HG03378 (cell line): ENCODE measurements at regions not wholly inside any gene's neighbourhood (a gene's known extent, or its start where the extent isn't known, plus 50 kb on each side); places are given as distances from the start of the nearest gene placed in this dataset.
"Not testable (repeated sequence)": the region's sequence is repeated elsewhere in the genome, so short reads cannot be mapped to it uniquely, and the experiment has no call there.

Source experiments
- ATAC-seq: cut with Tn5 transposase; IDR thresholded peaks from one replicate; pipeline ENCODE4 v1.9.1; 2021; ENCODE audit warnings: mild to moderate bottlenecking, moderate library complexity; ENCODE audit not compliant: unreplicated experiment

DNA sequence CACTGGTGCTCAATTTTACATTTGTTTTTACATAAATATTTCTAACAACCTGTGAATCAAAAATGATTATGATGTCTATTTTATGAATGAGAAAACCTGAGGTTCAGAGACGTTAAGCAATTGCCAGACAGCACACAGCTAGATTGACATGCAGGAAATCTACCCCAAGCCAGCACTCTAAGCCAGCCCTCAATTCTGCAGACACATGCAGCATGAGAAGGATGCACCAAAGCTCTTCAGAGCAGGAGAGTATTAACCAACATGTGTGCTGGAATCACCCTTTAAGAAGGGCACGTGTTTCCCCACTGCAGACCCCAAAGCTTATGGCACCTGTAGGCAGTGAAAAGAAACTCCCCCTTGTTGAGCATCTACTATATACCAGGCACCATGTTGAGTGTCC lies 126.1 kb upstream of the ARHGEF3 start:
- ATAC-seq = no peak

DNA sequence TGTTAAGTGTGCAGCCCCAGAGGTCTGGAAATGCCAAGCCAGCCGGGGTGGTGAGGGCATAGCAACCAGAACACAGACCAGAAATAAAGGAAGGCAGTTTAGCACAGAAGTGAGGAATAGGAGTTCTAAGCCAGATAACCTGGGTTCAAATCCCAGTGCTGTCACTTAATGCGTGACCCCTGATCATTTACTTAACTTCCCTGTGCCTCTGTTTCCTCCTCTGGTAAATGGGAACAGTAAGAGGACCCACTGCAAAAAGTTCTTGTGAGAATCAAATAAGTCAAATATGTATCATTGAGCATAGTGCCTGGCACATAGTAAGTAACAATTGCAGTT lies 125.2 kb upstream of the ARHGEF3 start:
- no peak for ATAC-seq

DNA sequence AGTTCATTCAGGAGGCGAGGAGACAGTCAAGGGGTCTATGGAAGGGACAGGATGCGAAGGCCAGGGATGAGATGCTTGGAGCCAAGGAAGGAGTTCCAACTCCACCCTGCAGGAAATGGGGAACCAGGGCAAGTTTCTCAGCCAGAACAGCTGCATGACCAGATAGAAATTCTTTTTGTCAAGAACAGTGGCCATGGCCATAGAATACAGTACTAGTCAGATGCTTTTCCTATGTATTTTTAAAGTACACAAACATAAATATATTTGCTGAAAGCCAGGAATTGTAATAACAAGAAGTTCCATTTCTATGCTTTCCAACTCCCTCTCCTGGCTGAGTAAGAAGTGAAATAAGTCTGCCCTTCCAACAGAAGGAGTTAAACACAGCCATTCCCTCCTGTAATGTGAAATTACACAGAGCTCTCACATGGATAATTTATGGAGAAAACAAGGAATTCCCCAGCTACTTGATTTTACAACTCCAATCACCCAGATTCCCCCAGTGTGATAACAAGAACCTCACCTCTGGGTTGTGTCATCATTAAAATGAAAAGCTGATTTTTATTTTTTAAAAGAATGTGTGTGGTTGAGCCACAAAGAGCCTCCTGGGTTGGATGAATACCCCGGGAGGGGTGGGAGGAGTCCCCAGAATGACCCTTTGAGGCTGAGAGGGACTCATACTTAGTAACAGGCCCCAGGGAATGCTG lies 124.6 kb upstream of the ARHGEF3 start:
- ATAC-seq = no peak

DNA sequence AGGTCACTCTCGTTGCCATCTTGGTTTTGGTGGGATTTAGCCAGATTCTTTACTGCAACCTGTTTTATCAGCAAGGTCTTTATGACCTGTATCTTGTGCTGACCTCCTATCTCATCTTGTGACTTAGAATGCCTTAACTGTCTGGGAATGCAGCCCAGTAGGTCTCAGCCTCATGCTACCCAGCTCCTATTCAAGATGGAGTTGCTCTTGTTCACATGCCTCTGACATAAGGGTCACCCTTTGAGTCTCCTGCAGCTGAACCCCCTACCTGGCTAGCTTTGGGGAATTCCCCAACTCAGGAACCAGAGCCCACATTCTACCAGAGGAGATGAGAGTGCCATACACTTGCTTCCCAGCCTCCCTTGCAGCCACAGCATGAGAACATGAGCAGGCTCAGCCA lies 123.0 kb upstream of the ARHGEF3 start:
- not testable (repeated sequence) for ATAC-seq

DNA sequence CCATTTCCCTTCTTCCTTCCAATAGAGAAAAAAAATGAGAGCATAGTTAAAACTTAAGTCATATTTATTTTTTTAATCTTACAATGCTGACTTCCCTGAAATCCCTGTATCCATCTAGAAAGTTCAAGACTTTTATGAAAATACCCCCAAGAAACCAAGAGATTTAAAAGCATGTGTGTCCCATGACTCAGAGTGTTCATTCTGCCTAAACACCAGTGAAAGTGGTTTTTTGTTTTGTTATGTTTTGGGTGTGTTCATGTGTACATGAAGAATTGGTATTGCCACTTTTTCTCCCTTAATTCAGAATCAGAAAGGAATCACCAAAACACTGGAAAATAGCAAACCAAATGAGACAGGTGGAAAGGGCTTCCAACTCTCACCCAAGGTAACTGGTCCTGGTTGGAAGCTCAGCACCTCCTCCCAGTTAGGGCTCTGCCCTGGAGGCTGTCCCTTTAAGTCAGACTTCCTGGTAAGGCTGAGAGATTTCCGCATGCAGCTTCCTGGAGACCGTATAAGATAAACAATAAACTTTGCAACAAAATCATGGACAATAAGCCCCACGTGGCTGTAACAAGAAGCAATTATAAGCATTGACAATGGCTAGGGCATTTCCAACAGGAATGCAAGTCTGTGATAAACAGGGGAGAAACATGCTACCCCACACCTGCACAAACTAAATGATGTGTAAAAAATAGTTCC lies 121.9 kb upstream of the ARHGEF3 start:
- ATAC-seq = no peak

DNA sequence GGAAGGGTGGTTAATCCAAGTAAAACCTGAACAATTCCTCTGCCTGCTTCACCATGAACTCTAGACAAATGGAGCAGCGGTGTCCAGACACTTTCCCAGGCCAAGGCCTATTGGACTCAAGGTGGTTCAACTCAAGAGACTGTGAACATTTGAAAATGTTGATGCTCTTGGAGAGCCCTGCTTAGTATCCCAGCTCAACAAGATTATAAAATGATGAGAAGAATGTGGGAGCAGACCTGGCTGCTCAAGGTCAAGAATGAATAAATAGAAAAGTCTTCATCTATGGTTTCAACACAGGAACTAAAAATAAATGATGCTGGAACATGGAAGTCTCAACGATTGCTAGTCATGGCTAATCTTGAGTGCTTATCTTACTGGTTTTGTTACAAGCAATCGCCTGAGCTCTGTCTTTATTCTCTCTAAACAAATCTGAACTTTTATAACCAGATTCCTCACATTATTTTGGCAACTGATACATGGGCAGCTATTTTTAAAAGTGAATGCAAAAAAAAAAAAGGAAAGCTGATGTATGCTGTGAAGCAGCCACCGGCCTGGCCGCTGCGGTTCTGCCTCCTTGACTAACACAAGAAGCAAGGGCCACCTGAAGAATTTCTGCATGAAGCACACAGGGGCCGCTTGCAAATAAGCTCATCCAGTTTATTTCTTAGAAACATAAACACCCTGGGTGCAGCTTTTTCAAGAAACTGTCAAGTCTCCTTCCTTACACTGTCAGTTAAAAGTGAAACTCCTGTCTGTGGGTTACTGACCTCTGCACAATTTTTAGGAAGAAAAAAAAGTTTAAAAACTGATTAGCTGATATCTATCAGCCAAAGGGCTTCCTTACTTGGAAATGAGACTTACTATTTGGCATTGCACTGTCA lies 120.1 kb upstream of the ARHGEF3 start:
- no peak for ATAC-seq

DNA sequence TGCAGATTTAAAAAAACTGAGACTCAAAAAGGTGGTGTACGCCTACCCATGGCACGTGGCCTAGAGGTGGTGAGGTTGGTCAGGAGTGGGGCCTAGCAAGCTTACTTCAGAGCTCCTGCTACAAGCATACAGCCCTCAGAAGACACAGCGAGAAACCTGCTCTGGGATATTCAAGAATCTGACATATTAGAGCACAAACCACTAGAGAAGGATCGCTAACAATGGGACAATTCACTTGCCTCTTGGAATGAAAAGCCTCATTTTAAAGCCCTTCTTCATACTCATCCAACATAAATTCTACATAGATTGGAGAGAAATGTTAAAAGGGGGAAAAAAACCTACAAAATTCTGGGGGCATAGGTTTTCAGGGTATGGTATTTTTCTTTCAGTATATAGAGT lies 118.0 kb upstream of the ARHGEF3 start:
- ATAC-seq = no peak

DNA sequence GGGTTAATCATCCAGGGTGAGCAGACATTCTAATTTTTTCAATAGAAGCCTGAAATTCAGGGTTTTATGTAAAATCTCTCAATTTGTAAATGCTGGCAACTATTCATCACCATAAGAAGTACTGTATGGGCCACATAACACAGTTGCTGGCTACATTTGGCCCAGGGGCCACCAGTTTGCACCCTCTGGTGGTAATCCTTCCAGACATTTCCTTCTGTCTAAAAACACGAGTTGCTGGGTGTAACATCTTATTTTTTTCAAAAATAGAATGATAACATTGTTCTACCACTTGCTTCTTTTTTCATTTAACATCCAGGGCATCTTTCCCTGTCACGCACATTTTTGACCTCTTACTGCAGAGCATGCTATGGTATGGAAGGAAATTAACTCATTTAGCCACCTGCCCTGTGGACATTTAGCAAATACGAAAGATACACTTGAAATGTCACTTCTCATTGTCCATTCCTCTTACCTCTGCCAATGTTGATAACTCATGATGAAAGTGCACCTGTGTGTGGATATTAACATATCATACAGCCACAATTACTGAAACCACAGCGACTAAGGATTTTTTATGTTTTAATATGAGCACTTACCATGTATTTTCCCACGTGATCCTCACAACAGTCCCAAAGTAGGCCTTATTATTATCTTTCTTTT lies 117.5 kb upstream of the ARHGEF3 start:
- no peak for ATAC-seq

DNA sequence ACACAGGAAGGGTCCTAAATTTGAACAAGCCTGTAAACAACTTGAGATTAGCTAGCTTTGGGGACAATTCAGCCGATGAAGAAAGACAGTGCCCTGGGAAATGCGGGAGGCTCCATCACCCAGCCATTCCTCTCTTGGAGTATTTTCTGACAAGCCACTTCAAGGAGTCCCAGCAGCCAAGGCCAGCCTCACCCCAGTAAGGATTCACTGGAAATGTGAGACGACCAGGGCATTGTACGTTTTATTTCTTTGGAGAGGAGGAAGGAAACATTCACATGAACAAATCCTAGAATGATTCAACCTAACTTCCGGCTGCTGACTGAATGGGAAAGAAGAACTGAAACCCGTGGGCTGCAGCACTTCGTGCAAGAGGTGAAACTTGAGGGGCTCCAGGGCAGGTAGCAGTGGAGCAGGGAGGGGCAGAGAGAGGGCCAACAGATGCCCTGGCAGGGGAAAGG lies 116.4 kb upstream of the ARHGEF3 start:
- ATAC-seq = peak; percentile 52

DNA sequence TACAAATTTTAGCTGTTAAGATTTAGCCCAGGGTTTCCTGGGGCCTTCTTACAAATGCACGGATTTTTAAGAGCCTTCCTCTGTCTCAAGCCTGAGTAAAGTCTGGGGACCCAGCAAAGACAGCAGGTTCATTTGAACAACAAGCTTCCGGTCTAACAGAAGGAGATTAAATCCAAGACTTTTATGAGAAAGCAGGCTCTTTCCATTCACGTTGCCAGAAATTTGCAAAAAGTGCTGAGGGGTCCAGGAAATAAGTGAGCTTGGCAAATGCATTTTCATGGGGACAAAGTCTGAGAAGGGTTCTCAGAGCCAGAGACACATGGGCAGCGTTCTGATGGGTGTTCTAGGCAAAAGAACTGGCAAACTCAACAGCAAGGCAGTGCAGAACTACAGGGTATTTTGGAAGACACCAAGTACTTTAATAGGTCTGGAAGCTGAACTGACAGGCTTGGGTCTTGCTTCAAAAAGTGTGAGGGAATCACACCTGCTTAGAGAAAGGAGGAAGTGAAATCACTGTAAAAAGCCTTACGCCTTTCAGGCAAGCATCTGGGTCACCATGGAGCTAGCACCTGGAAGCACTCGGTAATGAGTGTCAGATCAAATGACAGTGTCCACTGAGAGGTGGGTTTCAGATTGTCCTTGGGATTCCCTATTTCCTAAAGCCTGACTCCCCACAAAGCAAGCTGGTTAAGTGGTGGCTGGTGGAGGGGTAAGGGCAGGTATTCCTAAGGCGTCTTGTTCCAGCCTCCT lies 115.8 kb upstream of the ARHGEF3 start:
- ATAC-seq = peak; percentile 75

DNA sequence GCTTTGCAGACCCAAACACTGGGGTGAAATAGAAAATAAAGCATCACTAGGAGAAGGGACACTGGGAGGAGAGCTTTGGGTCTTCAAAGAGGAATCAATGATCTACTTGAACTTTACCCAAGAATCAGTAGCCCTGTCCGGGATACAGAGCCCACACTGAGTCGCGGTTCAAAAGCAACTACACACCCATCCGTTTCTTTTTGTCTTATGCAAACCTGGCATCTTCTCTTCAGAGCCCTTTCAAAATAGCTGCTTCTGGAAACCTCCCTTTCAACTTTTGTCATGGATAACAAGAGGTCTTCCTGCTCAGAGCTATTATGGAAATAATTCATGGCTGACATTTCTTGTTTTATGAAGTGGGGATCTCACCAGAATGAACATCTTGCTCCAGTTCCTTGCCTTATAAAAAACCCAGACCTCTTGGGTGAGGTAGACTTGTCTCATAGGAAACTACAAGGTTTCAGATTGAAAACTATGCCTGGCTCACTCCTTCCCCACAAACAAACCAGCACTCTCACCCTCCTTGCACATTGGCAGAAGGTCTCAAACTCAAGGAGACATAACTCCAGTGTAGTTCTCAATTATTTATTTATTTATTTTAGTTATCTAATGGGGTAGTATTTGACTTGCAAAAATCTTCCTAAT lies 115.1 kb upstream of the ARHGEF3 start:
- no peak for ATAC-seq

DNA sequence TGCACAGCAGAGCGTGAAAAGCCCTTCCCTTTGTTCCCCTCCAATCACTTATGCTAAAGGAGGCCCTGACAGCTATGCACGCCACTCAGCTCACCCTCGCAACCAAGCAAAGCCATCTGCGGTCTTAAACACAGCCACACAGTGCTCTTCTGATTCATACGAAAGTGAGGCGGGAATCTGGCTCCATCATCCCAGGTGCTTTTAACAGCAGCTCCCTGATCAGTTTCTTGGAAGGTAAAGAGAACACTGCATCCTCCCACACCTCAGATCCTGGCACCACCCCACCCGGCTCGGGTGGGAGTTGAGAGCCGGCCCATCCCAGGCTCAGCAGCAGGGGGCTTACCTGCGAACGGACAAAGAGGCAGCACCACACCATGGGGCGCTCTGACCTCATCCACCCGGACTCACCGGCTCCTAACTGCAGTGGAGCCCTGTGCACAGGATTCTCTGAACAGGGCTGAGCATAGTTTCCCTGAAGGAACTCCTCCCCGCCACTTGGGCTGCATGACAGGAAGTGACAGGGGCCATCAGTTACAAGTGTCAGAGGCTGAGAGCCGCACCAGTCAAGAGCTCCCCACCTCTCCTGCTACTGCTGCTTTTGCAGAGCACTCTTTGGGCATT lies 114.3 kb upstream of the ARHGEF3 start:
- peak; percentile 52 for ATAC-seq

DNA sequence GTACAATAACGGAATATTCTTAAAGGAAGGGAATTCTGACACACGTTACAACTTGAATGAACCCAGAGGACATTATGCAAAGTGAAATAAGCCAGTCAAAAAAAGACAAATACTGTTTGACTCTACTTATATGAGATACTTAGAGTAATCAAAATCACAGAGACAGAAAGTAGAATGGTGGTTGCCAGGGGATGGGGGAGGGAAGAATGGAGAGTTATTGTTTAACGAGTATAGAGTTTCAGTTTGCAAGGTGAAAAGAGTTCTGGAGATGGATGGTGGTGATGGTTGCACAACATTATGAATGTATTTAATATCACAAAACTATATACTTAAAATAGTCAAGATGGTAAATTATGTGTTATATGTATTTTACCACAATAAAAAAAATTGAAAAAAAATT lies 112.9 kb upstream of the ARHGEF3 start:
- no peak for ATAC-seq

DNA sequence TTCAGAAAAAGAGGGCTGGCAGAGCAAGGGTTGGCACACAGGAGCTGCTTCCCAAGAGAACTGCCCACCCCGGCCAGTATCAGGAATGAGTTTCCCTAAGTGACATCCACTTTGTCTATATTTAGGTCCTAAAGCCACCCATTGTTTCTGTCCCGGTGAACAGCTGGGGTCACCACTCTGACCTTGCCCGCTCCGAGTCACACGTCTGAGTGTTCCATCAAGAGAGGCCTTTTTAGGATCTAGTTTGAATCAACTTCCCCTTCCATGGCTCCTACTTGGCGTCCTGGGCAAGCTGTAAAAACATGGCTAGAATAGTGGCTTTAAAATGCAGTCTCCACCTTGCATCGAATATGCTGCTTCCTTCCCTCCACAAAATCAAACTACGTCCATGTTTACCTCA lies 109.6 kb upstream of the ARHGEF3 start:
- no peak for ATAC-seq

DNA sequence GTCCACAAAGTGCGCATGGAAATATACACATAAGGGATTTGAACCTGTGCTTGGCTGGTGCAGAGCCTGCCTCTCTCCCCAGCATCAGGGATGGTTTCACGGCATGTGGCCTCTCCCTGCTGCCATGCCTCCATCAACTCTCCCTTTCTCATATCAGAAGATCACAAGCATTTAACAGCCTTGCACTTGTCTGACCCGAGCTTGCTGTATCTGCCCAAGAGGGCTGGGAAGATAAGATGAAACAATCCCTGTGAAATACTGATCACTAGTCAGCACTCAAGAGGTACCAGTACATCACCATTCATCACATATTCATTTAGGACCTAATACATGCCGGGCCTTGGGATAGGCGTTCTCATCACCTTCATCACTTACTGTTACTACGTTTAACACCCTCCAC lies 107.6 kb upstream of the ARHGEF3 start:
- no peak for ATAC-seq

DNA sequence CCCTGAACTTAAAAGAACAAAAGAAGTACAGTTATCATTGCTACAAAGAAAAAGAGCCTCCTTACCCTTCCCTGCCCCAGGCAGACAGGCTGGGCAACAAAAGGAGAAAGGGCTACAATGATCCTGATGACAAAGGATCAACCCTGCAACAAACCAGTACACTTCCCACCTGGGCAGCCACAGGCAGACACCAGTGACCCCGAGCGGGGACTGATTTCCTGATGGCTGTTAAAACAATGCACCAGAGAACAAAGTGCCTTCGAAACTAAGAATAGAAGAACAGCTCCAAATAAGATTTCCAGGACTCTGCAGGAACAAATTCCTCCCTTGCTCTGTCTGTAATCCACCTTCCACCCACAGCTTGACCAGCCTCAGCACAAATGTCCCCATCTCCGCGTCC lies 106.3 kb upstream of the ARHGEF3 start:
- ATAC-seq = no peak

DNA sequence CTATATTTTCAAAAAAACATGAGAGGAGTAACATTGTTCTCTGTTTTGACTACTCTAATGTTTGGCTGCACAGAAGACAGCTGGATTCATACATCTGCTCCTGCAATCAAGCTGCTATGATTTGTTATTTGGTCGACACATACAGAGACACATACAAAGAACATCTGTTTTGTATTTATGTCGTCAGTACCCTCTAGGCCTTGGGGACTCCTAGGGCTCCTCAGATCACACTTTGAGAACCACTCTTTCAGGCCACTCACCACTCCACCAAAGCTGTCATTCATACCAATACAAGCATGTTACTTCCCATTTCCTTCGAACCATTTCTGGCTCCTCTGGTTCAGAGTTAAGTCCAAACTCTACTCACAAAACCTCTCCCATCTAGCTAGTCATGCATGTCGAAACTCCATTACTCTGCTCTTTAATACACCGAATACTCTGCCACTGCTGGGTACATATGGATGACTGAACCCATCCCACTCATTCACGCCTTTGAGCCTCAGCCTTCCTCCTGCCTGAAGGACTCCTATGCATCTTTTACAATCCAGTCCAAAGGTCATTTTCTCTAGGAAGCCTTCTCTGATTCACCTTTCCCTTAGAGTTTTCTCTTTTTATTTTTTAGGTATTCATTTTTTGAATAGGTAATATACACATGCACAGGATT lies 102.9 kb upstream of the ARHGEF3 start:
- no peak for ATAC-seq

DNA sequence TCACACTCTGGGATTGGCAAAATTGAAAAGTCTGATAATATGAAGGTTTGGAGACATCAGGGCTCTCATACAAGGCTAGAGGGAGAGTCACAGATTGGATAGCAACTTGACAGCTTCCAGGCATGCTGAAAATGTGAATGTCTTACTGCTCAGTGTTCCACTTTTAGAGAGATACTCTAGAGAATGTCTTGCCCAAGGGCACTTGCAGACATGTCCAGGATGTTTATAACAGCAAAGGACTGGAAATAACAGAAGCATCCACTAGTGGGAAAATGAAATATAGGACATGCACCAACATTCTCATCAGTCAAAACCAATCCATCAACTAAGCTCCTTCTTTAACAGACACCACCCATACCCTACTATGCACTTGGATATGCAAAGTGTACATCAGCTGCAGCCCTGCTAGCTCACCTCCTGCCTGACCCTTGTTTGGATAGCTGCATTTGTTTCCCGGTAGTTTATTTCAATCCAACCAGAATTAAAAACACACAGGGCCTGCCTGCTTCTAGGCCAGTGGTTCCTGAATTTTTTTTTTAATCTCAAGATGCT lies 101.6 kb upstream of the ARHGEF3 start:
- no peak for ATAC-seq
